NCI-H2107 treated with DMSO at 0.1 percent for 48 hours (cell line): ENCODE measurements at regions not wholly inside any gene's neighbourhood (a gene's known extent, or its start where the extent isn't known, plus 50 kb on each side); places are given as distances from the start of the nearest gene placed in this dataset.
"Not testable (repeated sequence)": the region's sequence is repeated elsewhere in the genome, so short reads cannot be mapped to it uniquely, and the experiment has no call there.

Experiments
- DNase-seq: peaks from one replicate; lab custom pipeline; 2025; ENCODE audit not compliant: unreplicated experiment; lab: John Stamatoyannopoulos, UW

DNA sequence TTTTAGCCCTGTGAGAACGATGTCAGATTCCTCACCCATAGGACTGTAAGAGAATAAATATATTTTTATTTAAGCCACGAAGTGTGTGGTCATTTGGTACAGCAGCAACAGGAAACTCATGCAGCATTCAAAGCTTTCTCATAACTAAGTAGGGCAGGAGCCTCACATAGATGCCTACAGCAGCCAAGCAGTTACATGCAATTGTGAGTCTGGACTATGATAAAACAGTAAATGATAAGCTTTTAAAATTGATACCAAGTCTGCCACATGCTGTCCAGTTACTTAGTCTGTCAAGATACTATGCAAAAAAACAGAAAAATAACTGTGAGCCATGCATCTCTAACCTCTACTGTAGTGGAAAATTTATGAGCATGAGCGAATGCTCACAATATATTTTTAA, 359.6 kb downstream of the HS3ST1 start:
- no peak for DNase-seq

DNA sequence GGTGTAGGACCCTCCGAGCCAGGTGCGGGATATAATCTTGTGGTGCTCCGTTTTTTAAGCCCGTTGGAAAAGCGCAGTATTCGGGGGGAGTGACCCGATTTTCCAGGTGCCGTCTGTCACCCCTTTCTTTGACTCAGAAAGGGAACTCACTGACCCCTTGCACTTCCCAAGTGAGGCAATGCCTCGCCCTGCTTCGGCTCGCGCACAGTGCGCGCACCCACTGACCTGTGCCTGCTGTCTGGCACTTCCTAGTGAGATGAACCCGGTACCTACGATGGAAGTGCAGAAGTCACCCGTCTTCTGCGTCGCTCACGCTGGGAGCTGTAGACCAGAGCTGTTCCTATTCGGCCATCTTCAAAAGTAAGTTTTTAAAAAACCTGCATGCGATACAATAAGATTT, 362.1 kb downstream of the HS3ST1 start:
- DNase-seq = not testable (repeated sequence)

DNA sequence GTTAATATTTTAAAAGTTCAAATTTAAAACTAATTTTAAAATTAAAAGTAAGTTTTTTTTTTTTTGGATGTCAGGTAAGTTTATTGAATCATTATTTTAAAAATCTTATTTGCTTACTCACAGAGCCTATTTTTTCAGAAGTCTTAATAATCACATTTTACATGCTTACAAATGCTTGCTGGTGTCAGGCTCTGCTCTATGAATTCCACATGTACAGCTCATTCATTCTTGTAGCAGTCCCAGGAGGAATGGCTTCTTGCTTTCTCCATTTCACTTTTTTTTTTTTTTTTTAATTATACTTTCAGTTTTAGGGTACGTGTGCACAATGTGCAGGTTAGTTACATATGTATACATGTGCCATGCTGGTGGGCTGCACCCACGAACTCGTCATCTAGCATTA, 368.1 kb downstream of the HS3ST1 start:
- DNase-seq = not testable (repeated sequence)

DNA sequence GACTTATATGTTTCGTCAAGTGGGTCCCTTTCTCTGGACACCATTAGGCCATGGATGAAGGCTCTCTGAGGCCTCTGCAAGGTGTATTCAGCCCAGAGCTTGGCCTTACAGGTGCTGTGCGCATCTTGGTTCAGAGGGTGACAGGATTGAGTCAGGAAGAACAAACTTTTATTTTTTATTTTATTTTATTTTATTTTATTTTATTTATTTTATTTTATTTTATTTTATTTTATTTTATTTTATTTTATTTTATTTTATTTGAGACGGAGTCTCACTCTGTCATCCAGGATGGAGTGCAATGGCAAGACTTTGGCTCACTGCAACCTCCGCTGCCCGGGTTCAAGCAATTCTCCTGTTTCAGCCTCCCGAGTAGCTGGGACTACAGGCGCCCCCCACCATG, 370.4 kb upstream of the CLNK start:
- DNase-seq = not testable (repeated sequence)

DNA sequence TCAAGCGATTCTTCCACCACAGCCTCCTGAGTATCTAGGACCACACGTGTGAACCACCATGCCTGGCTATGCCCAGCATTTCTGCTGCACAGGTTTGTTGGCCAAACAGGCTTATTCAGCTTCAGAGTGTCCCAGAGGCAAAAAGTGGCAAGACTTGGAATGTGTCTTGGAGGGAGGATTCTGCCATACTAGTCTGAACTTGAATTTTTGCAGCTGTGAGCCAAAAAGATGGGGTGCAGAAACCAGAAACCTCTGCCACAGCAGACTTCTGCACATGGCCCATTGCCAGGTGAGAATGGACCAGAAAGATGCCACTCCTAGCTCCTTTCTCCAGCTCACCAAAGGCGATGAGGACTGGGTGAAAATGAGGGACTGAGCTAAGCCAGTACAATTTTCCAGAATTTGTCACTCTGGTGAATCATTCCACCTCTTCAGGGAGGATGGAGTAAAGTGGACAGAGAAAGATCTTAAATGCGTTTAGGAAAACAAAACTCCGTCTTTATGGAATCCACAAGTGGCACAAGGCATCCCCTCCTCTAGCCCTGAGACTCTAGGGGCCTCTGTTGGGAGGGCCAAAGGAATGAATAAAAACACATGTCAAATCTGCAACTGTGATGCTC, 369.1 kb upstream of the CLNK start:
- no peak for DNase-seq

DNA sequence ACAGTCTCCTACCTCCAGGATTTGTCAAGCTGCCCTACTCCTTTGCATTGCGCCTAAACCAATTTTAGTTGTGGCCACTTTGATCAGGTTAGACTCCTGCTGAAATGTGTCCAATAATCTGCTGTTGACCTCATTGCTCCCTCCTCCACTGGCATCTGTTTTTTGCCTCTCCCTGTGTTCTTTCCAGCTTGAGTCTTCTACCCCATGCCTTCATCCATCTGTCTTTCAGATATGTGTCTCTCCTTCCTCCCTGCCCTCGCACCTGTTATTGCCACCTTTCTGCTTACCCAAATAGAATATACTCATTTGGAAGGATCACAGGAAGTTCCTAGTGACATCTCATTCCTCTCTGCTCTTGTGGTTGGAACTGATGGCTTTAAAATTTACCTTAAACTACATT, 366.6 kb upstream of the CLNK start:
- DNase-seq = no peak

DNA sequence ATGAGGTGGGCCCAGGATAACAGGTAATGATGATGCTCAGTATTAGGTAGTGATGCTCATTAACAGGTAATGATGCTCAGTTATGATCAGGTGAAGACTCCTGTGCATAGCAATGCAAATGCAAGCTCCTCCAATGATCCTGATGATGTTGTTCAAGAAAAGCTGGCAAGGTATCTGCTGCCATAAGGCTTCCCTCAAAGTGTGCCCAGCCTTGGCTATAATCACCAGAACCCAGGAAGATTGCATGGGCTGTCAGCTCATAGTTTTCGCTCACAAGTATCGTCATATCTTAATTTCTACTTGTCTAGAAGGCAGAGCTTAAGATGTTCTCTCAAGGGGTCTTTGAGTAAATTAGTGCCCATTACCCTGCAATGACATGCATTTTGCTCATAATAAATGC, 366.2 kb upstream of the CLNK start:
- DNase-seq = no peak

DNA sequence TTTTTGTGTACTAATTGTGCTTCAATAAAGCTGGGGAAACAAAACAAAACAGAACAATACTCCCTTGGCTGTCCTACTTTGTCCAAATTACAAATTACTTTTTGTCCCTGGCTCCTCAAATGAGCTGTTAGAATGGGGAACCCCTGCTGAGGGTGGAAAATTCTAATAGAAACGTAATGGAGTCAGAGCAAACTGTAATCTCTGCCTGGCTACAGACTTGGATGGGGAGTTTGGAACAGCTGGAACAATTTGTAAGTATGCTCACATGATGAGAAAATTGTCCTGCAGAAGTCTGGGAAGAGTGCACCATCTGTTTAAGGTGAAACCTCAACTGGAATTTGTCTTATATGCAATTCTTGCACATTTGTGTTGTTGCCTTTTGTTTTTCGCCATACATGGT, 364.4 kb upstream of the CLNK start:
- DNase-seq = no peak

DNA sequence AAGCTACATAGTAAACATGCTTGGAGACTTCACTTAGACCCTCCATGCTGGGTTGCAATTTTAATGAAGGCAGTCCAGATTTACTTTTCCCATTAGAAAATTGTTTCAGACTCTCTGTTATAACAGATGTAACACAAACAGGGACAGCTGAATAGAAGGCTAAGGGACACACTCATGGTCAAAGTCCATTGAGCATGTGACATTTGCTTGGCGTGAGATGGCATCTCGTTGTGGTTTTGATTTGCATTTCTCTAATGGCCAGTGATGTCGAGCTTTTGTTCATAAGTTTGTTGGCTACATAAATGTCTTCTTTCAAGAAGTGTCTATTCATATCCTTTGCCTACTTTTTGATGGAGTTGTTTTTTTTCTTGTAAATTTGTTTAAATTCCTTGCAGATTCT, 358.2 kb upstream of the CLNK start:
- no peak for DNase-seq

DNA sequence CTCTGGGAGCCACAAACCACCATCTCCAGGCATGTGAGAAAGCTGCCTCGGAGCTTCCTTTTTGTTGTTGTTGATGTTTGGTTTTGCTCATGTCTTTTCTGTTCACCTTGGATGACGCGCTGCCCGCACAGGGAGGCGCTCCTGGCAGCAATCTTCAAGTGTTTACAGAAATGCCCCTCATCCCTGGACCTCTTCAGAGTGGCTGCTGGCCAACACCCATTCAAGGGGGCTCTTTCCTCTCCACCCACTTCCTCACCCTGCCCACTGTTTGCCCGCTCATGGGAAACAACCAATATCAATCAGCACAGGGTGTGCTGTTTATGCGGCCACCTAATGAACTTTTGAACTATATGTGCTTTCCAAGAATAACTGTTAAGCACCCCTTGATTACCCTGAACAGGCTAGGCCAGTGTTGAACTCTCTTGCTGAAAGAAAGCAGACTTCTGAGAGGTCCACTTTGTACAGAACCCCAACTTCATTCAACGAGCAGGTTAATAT, 355.1 kb upstream of the CLNK start:
- DNase-seq = no peak

DNA sequence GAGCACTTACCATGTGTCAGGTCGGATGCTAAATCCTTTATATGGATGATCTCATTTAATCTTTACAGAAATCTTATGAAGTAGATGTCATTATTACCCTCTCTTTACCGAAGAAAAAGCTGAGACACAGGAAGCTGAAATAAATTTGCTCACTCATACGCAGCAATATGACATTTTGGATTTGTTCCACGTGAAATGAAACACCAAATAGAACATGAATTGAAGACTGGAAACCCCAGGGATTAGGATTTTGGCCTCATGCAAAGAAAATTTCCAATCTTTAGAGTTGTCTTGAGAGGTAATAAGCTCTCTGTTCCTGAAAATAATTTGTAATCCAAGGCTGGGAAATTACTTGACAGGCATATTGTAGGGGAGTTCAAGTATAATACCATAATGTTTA, 354.4 kb upstream of the CLNK start:
- no peak for DNase-seq

DNA sequence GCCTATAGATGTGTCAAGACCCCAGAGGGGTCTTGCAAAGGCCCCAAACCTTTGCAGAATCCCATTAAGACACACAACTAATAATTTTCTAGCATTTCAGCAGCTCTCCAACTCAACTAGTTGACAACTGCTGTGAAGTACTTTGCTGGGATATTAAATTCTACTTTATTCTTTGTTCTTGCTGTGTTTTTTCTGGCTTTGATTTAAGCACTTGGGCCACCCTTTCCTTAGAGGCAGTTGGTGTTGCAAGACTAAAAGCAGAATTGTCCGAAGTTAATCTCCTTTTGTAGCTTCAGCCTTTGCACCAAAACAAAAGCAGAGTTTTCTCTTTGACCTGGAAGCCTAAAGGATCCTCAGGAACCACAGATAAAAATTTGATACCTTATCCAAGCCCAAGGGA, 353.1 kb upstream of the CLNK start:
- no peak for DNase-seq

DNA sequence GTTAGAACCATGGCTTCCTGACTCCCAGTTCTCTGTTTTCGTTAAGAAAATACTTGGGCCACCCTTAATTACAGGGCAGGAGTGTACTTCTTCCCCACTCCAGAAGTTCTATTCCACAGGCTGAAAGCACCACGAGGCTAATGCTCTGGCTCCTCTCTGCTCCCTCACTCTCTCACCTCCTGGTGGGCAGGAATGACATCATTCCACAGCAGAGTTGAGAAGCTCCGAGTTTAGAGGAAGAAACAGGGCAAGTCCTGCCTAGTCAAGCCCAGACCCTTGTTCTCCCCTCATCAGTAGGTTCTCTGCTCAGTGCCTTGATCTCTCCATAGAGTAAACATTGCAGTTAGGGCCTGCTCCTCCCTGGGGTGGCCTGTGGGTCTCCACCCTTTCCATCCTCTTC, 343.8 kb upstream of the CLNK start:
- no peak for DNase-seq

DNA sequence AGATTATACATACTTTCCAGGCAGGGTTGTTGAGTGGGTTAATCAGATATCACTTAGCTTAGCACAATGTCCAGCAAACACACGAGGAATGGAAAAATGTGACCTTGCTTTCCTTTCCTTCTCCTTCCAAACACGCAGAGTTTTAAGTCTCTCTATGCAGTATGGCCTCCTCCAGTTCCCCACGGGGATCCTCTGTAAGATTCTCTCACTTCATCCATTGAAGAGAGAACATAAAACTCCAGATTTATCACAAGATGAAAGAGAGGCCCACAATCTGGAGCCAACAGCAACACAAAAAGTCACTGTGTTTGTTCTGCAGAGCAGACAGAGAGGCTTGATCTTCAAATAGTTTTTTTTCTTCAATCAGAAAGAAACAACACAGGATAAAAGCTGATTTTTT, 336.8 kb upstream of the CLNK start:
- DNase-seq = no peak

DNA sequence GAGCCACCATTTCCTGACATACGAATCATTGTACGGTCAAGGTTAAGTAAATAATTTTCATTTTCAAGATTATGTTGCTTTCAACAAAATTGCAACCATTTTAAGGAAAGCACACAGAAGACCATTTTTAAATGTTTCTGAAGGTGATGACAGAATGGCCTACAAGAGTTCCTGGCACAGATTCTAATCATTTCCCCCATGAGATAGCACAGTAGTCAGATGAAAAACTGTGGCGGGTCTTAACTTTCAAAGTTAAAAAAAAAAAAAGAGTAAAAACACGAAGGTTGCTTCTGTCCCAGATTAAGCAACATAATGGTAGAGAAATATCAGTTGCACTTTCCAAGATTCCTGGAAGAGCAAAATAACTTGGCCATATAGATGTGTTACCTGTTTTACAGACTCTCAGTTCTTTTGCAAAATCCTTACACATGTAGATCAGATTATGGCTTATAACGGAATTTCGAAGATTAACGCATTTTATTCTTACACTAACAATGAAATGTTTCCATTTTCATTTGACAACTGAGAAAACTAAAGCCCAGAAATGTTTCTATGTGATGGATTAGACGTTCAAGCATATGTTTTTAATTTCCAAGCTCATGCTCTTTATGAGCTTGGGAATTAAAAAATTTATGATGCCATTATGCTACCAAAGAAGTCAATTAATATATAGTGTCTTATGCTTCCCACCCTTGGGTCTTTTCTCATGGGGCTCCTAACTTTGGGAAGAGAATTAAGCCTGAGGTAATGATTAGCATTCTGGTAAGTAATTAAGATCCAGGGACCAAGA, 335.1 kb upstream of the CLNK start:
- DNase-seq = no peak

DNA sequence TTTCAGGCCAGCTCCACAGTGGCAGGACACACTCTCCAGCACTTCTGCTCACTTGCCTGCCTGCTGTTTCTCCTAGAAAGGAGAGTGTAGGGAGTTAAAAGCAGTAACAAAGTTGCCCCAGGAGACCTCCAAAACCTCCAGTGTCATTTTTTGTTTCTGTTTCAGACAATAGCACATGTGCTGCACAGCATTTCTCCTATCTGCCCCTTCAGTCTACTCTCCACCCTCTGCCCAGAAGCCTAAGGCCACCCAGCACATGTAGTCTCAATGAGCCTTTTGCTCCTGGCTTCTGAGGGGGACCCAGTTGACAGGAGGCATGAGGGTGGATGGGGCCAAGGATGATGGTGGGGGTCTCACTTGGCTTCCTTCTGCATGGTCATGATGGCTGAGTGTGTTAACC, 329.6 kb upstream of the CLNK start:
- no peak for DNase-seq

DNA sequence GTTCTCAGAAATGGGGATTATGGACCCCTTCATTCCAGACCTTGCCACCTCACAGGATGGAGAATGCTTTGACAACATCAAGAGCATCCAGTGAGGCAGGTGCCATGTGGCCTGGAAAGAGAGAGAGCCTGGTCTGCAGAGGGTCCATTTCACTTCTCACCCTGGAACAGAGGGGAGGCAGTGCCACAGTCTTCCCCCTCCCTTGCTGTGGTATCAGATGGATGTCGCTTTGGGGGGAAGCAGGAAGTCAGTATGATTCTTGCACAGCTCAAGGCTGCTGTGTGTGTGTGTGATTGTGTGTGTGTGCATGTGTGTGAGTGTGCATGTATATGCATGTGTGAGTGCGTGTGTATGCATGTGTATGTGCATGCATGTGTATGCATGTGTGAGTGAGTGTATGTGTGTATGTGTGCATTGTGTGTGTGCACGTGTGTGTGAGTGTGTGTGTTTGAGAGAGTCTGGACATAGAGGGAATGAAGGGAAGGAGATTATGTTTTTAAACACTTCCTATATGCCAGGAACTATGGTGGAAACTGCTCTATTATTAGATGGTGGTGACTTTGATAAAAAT, 328.6 kb upstream of the CLNK start:
- DNase-seq = no peak

DNA sequence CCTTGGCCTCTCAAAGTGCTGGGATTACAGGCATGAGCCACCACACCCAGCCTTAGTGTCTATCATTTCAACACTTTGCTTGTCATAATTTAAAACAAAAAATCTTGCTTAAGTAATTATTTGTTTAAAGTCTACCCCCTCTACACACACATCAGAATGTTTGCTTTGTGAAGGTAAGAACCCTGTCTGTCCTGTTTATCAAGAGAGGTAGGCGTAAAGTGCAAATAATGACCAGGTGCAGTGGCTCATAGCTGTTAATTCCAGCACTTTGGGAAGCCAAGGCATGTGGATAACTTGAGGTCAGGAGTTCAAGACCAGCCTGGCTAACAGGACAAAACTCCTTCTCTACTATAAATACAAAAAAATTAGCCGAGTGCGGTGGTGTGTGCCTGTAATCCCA, 326.7 kb upstream of the CLNK start:
- DNase-seq = no peak

DNA sequence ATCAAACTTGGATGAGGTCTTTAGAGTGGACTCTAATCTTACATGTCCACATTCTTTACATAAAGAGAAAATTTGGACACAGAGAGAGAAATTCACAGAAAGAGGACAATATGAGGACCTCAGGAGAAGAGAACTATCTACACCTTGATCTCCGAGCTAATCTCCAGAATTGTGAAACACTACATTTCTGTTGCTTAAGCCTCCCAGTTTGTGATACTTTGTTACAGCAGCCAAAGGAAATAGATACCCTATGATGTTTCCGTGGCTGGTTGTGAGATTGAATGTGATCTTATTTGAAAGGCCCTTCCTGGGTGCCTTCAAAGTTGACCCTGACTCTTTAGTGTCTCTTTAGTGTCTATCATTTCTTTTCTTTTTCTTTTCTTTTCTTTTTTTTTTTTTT, 326.1 kb upstream of the CLNK start:
- no peak for DNase-seq

DNA sequence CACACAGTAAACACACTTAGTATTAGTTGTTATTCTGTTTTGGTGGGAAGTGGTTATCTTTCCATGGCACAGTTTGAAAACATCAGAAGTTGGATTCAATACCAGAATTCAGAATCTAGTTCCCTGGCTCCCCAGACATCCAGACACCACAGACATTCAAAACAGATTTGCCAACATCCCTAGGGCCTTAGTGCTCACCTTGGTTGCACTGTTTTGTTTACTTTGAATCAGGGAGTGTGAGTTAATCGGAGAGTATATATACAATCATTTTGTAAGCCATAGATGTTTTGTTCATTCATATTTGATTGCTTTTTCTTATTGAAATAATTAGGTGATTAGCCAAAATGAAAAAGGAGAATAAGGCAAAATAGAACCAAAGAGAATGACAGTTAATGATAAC, 324.7 kb upstream of the CLNK start:
- no peak for DNase-seq

DNA sequence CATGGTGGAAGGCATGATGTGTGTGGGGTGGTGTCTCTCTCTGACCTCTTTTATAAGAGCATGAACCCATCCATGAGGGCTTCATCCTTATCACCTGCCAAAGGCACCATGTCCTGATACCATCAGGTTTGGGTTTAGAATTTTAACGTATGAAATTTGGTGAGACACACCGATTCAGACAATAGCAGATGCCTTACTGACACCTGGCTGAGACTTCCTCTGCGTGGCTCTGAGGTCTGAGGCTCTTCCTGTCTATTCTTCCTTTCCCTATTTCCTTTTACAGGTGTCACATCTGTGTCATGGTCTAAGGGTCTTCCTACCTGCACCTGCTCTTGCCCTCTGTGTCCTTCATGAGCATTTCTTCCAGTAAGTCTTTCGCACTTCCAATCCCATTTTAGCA, 320.7 kb upstream of the CLNK start:
- DNase-seq = no peak

DNA sequence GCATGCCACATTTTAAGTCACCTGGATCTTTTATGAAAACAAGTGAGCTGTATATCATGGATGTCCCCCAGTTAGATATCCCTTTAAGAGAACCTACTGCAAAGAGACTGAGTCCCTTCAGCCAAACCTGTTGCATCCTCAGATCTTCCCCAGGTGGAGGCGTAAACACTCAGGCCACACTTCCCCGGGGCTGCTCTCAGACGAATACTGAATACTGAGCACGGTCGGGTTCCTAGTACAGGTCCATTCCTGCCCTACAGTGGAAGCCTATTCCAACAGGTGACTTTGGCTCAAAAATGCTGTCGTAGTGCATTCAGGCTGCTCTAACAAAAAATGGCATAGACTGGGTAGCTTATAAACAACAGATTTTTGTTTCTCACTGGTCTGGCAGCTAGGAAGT, 320.2 kb upstream of the CLNK start:
- no peak for DNase-seq

DNA sequence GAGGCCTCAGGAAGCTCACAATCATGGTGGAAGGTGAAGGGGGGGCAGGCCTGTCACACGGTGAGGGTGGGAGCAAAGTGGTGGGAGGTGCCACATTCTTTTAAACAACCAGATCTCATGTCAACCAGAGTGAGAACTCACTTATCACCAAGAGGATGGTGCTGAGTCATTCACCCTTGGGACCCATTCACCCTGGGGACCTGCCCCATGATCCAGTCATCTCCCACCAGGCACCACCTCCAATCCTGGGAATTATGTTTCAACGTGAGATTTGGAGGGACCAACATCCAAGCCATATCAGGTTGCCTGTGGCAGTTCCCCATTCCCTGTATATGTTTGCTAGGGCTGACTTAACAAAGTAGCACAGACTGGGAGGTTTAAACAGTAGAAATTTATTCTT, 318.4 kb upstream of the CLNK start:
- DNase-seq = no peak
